GM23248 (cell line): ENCODE measurements at regions not wholly inside any gene's neighbourhood (a gene's known extent, or its start where the extent isn't known, plus 50 kb on each side); places are given as distances from the start of the nearest gene placed in this dataset.
"Not testable (repeated sequence)": the region's sequence is repeated elsewhere in the genome, so short reads cannot be mapped to it uniquely, and the experiment has no call there.

Experiments
- EZH2 ChIP-seq: fragments of 200-600 bp; sonication (generic); IDR thresholded peaks from 2 replicates; pipeline ENCODE4 v1.6.1; 2018; ENCODE audit warnings: antibody characterized with exemption, mild to moderate bottlenecking; ENCODE audit not compliant: insufficient read depth, poor library complexity, severe bottlenecking
- EZH2phosphoT487 ChIP-seq: fragments of 200-600 bp; sonication (generic); IDR thresholded peaks from 2 replicates; pipeline ENCODE4 v1.6.1; 2018; ENCODE audit warnings: antibody characterized with exemption, moderate library complexity, mild to moderate bottlenecking, low read depth; ENCODE audit not compliant: insufficient read depth

GRCh38 chr4:159868936-159869335 is 766.1 kb downstream of the RAPGEF2 start:
- TF ChIP-seq EZH2phosphoT487, EZH2: not testable (repeated sequence)
